Heart right ventricle (tissue), 16 donors: ENCODE measurements at regions not wholly inside any gene's neighbourhood (a gene's known extent, or its start where the extent isn't known, plus 50 kb on each side); places are given as distances from the start of the nearest gene placed in this dataset.

Experiments
- ATAC-seq, 8 donors: fragments of 200-7000 bp; cut with Tn5 transposase; one replicate each; pipeline ENCODE4 v1.9.1; 2020; ENCODE audit warnings: mild to moderate bottlenecking in 8 of 8, moderate library complexity in 8 of 8, moderate number of reproducible peaks in 1 of 8
- DNase-seq, 2 donors: peaks; one replicate each; pipeline ENCODE4 v3.0.0-alpha.2; 2020
- H3K27ac ChIP-seq, 10 donors: fragments of 200-600 bp; sonication (generic) in 2 of 10; one replicate each; pipeline versions ENCODE4 v1.5.0 to v1.8.0; 2020 to 2022; ENCODE audit warnings: mild to moderate bottlenecking in 3 of 10
- H3K27me3 ChIP-seq, 7 donors: fragments of 200-600 bp; one replicate each; pipeline ENCODE4 v1.8.0; 2021 to 2022; ENCODE audit warnings: mild to moderate bottlenecking in 2 of 7
- H3K36me3 ChIP-seq, 9 donors: fragments of 200-600 bp; sonication (generic) in 1 of 9; one replicate each; pipeline versions ENCODE4 v1.5.0 to v1.8.0; 2020 to 2022; ENCODE audit warnings: mild to moderate bottlenecking in 2 of 9
- H3K4me1 ChIP-seq, 9 donors: fragments of 200-600 bp; sonication (generic) in 1 of 9; one replicate each; pipeline versions ENCODE4 v1.5.0 to v1.8.0; 2020 to 2022; ENCODE audit warnings: mild to moderate bottlenecking in 4 of 9
- H3K4me3 ChIP-seq, 10 donors: fragments of 200-600 bp; sonication (generic) in 2 of 10; one replicate each; pipeline versions ENCODE4 v1.5.0 to v1.8.0; 2020 to 2022; ENCODE audit warnings: mild to moderate bottlenecking in 7 of 10, moderate library complexity in 2 of 10
- H3K9me3 ChIP-seq, 11 donors: fragments of 200-600 bp in 10 of 11; sonication (generic) in 2 of 11; one replicate each; pipeline versions ENCODE4 v1.5.0 to v1.8.0; 2013 to 2022; ENCODE audit warnings: mild to moderate bottlenecking in 2 of 11, control low read depth in 1 of 11, moderate library complexity in 1 of 11
- WGBS, 2 donors: extraction: QIAGEN DNeasy Blood & Tissue Kit; methylation state at CpG; one replicate each; pipeline ENCODE4 v1.1.7; 2013; ENCODE audit warnings: inconsistent platforms in 1 of 2; 5-methylcytosine and 5-hydroxymethylcytosine counted together
- intact Hi-C, 10 donors: fragments of 100-400 bp; cut with DNase I; formaldehyde crosslinking; loops; one replicate each; pipeline versions ENCODE4 v1.11.1 to v1.14.2; 2022
- TF ChIP-seq, protein P1 (sequence below), 9 donors: fragments of 200-600 bp; sonication (generic) in 2 of 9; IDR thresholded peaks; one replicate each; pipeline versions ENCODE4 v1.5.0 to v1.8.0; 2021 to 2022; ENCODE audit warnings: antibody characterized with exemption in 9 of 9, mild to moderate bottlenecking in 5 of 9, moderate library complexity in 1 of 9
- donor health status: Arrhythmogenic right ventricular cardiomyopathy.
- donor health status: ischemic (EF 13 %, LVEDD 7.1; RV severe dilation, severe dysfunction).
- donor health status: healthy with polysubstance abuse.
- donor health status: DM: no; HTN: yes; CAD: no.
- donor health status: DM: no; HTN: no; CAD: no.
- donor health status: ischemic (EF 25% LVEDD 6.9; RV normal size, moderate dysfunction).
- donor health status: ischemic (EF 25% LVEDD 5.7; RV mildly dilated, moderate dysfunction).
- donor health status: healthy.
- donor health status: DM: yes; HTN: yes; CAD: no.
- donor health status: Ischemic cardiomyopathy.
- donor health status: ischemic (EF 35%, LVEDD 5.7; RV mildly dilated, moderate dysfunction).
- donor health status: nonischemic (EF 11% LVEDD 7.7; RV severe dilation, severe dysfunction).
- donor health status: DM: yes; HTN: yes; CAD: no.
- donor health status: PGD.
- donor health status: ischemic (EF 29% LVEDD 5.4; RV normal size, mild dysfunction).
- donor health status: nonischemic (EF 23%, LVEDD 6.1; RV moderate dilation, normal function).

DNA sequence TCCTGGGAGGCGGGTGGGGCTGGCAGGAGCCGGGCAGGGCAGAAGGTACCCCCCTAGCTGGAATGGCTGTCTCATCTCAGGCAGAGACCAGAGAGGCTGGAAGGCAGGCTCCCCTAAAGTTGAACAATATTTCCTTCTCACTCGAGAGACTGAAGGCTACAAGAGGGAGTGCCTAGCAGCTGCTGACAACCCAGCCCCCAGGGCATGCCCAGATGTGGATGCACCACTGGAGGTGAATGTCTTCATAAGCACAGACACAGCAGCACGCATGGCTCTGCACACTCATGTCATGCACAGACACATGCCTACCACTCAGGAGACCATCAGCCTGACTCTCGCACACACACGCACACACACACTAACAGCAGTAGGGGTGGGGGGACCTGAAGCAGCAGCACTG, 179.0 kb downstream of the CCT6B start:
- Histone ChIP-seq H3K4me1 (no peaks in the 10 kb centered on the region), H3K9me3 (peaks cover 0 to 17% (median 0%) of the 10 kb centered on the region in 11 donors), H3K4me3 (no peak overlapping the region), H3K36me3 (no peaks in the 10 kb centered on the region), H3K27me3 (peaks cover 0 to 5% (median 0%) of the 10 kb centered on the region in 7 donors), H3K27ac (no peak overlapping the region)
- WGBS, 2 donors = 62 to 69% methylated on average over 6 of the region's 6 CpGs
- ATAC-seq (no peak), DNase-seq (no peak)
- TF ChIP-seq, protein P1, sequence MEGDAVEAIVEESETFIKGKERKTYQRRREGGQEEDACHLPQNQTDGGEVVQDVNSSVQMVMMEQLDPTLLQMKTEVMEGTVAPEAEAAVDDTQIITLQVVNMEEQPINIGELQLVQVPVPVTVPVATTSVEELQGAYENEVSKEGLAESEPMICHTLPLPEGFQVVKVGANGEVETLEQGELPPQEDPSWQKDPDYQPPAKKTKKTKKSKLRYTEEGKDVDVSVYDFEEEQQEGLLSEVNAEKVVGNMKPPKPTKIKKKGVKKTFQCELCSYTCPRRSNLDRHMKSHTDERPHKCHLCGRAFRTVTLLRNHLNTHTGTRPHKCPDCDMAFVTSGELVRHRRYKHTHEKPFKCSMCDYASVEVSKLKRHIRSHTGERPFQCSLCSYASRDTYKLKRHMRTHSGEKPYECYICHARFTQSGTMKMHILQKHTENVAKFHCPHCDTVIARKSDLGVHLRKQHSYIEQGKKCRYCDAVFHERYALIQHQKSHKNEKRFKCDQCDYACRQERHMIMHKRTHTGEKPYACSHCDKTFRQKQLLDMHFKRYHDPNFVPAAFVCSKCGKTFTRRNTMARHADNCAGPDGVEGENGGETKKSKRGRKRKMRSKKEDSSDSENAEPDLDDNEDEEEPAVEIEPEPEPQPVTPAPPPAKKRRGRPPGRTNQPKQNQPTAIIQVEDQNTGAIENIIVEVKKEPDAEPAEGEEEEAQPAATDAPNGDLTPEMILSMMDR (IDR thresholded peaks at IDR 0.05) = no peak
- intact Hi-C loops = loop anchor here in 1 of 10 donors (10.0 kb wide), 1 partner anchor 57 kb away; no protein-coding TSS in a partner anchor

DNA sequence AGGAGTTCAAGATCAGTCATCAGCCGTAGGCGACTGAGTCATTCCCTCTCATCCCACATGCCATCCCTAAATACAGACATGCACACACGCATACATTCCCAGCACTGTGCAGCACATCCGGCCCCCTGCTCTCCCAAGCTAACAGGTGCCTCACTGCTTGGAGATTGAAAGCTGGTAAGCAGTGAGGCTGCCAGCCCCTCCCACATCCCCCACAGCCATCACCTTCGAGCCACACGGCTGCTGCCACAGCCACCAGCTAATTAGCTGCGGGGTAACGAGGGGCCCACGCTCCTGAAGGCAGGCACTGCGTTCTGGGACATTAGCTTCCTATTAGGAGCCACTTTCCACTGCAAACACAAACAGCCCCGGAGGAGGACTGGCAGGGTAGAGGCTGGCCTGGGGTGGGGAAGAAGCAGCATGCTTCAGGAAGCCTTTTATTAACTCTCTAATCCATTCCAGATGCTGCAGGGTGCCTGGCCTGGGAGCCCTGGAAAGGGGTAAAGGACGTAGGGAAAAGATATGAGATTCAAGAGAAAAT, 179.6 kb downstream of the CCT6B start:
- Histone ChIP-seq H3K27ac (no peak overlapping the region), H3K27me3 (peaks cover 0 to 7% (median 1%) of the 10 kb centered on the region in 7 donors), H3K4me1 (no peaks in the 10 kb centered on the region), H3K36me3 (no peaks in the 10 kb centered on the region), H3K4me3 (no peak overlapping the region), H3K9me3 (peaks cover 0 to 17% (median 0%) of the 10 kb centered on the region in 11 donors)
- no peak for DNase-seq
- TF ChIP-seq, protein P1 (IDR thresholded peaks at IDR 0.05) = no peak
- WGBS, 2 donors = 32 to 38% methylated on average over 12 of the region's 12 CpGs
- ATAC-seq = no peak
- intact Hi-C loops = loop anchor here in 1 of 10 donors (10.0 kb wide), 1 partner anchor 57 kb away; no protein-coding TSS in a partner anchor

DNA sequence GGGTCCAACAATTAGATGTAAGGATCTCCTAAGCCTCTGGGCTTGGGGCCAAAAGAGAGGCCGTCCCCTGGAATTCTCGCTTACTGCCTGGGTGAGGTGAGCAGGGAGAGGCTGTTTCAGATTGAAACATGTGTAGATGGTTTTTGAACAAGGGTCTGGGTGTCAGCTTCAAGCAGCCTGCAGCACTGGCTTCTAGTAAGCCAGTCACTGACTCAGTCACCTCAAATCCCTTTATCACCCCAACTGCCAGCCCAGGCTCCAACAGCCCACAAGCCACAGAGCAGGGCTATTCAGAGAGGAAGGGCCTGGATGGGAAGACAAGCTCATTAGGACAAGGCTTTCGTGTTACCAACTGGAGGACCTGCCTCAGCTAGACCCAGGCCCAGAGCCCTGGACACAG, 180.2 kb downstream of the CCT6B start:
- no peak overlapping the region for H3K27ac ChIP-seq
- WGBS, 2 donors = 55 to 76% methylated on average over 3 of the region's 3 CpGs

DNA sequence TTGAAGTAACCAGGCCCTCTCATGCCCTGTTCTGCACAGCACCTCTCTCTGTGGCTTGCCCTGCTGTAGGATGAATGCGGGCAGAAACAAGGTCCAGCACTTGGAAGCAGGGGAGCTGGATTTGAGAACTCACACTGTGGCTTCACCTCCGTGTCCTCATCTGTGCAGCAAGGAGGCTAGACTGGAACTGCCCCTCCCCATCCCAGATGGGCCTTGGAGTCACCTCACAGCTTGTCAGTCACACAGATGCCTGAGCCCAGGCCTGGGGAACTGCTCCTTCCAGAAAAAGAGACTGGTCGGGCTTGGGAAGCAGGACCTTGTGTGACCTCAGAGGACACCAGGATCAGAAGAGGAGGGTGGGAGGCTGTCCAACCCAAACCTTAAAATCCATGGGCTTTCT, 180.8 kb downstream of the CCT6B start:
- intact Hi-C loops = loop anchor here in 1 of 10 donors (10.0 kb wide), 1 partner anchor 56 kb away; no protein-coding TSS in a partner anchor
- WGBS, 2 donors = 76% methylated on average over 3 of the region's 3 CpGs
- Histone ChIP-seq H3K36me3 (no peaks in the 10 kb centered on the region), H3K4me1 (no peaks in the 10 kb centered on the region), H3K9me3 (peaks cover 0 to 17% (median 0%) of the 10 kb centered on the region in 11 donors), H3K27ac (no peak overlapping the region), H3K27me3 (peaks cover 0 to 10% (median 4%) of the 10 kb centered on the region in 7 donors), H3K4me3 (no peak overlapping the region)
- no peak for ATAC-seq
- TF ChIP-seq, protein P1 (IDR thresholded peaks at IDR 0.05) = no peak
- DNase-seq = no peak

More for the DNA sequence above, 180.2 kb downstream of the CCT6B start:
- Histone ChIP-seq H3K36me3 (no peaks in the 10 kb centered on the region), H3K9me3 (peaks cover 0 to 17% (median 0%) of the 10 kb centered on the region in 11 donors), H3K27me3 (peaks cover 0 to 10% (median 4%) of the 10 kb centered on the region in 7 donors), H3K4me1 (no peaks in the 10 kb centered on the region), H3K4me3 (no peak overlapping the region)
- intact Hi-C loops = loop anchor here in 1 of 10 donors (10.0 kb wide), 1 partner anchor 56 kb away; no protein-coding TSS in a partner anchor
- TF ChIP-seq, protein P1 (IDR thresholded peaks at IDR 0.05) = no peak
- ATAC-seq (no peak), DNase-seq (no peak)
